ENCODE measurements at regions not wholly inside any gene's neighbourhood (a gene's known extent, or its start where the extent isn't known, plus 50 kb on each side); places are given as distances from the start of the nearest gene placed in this dataset.

- no peaks in the 10 kb centered on the region for H3K79me2 ChIP-seq (ENCODE audit: insufficient read depth, low read length)
- DNase-seq (ENCODE audit: low spot score) (no peak), FAIRE-seq (no peak), ATAC-seq (no peak; the same call in 2 of the 3 replicates)
- intact Hi-C loops (cut with micrococcal nuclease; ENCODE audit: unreplicated experiment) (no loop called here), in situ Hi-C loops (cut with HindIII; ENCODE audit: extremely low pct_ligation_motif_present, low pct_unique_long_range_greater_than_20kb) (no loop called here)
- no peak overlapping the region for H3K4me2 ChIP-seq (ENCODE audit: low read depth, low read length)
- ChIA-PET CTCF (ENCODE audit: low intra/inter-chr PET ratio, low total read pairs) (no interaction called here), POLR2A (no interaction called here)
- H3K9ac ChIP-seq (ENCODE audit: insufficient read depth, low read depth, low read length): no peak overlapping the region
- H3K4me1 ChIP-seq (ENCODE audit: insufficient read depth, low read length): peaks cover 16% of the 10 kb centered on the region
- 3% methylated on average over 3 of the region's 3 CpGs for WGBS (ENCODE audit: low lambda C conversion rate)
- H3K4me3 ChIP-seq (replicated peaks in 1 of 3; ENCODE audit: insufficient read depth in 1 of 3, low read depth in 2 of 3, low read length in 3 of 3): no peak overlapping the region
- no peaks in the 10 kb centered on the region for H3K9me3 ChIP-seq (ENCODE audit: low read length)
- no peak overlapping the region for H3K27ac ChIP-seq (ENCODE audit: extremely low read length, insufficient read depth, low read length)
- H3K36me3 ChIP-seq (replicated peaks in 1 of 2; ENCODE audit: control insufficient read depth in 1 of 2, insufficient read depth in 2 of 2, low read length in 2 of 2): no peaks in the 10 kb centered on the region
- H4K20me1 ChIP-seq (ENCODE audit: insufficient read depth, low read length): no peaks in the 10 kb centered on the region
- TF ChIP-seq ZNF841 (CRISPR knock-in tag; IDR thresholded peaks at IDR 0.05; ENCODE audit: borderline replicate concordance) (no peak), ZBTB14 (CRISPR knock-in tag; IDR thresholded peaks at IDR 0.05) (no peak), PHF21A (CRISPR knock-in tag; IDR thresholded peaks at IDR 0.05) (no peak), KDM5A (IDR thresholded peaks at IDR 0.05; ENCODE audit: borderline replicate concordance, low read length) (no peak), BORCS8-MEF2B (CRISPR knock-in tag; IDR thresholded peaks at IDR 0.05) (no peak), STAG1 (CRISPR knock-in tag; IDR thresholded peaks at IDR 0.05) (peak; percentile 3; the same call in 1 of the 2 replicates)
- no peak overlapping the region for H2AFZ ChIP-seq (ENCODE audit: low read length)
- H3K27me3 ChIP-seq (ENCODE audit: control insufficient read depth in 1 of 2, insufficient read depth in 2 of 2, low read length in 2 of 2): 0 out of 5 replicates have a peak, but pooled peaks cover 0 to 3% of the 10 kb centered on the region in 2 experiments
- BruUV-seq (replicated peaks): no TSS peak
Observed at GRCh38 chr2:39851651-39852110, 72.6 kb upstream of the THUMPD2 start.

GRCh38 chr2:39851251-39851650 lies 72.2 kb upstream of the THUMPD2 start:
- POLR2A ChIA-PET: no interaction called here
- H3K4me3 ChIP-seq (replicated peaks in 1 of 3; ENCODE audit: insufficient read depth in 1 of 3, low read depth in 2 of 3, low read length in 3 of 3): no peak overlapping the region
- H3K9ac ChIP-seq (ENCODE audit: insufficient read depth, low read depth, low read length): no peak overlapping the region
- H4K20me1 ChIP-seq (ENCODE audit: insufficient read depth, low read length): no peaks in the 10 kb centered on the region
- no peak for ATAC-seq
- no peaks in the 10 kb centered on the region for H3K9me3 ChIP-seq (ENCODE audit: low read length)
- no peak overlapping the region for H3K4me2 ChIP-seq (ENCODE audit: low read depth, low read length)
- no peak for FAIRE-seq
- CTCF ChIA-PET (ENCODE audit: low intra/inter-chr PET ratio, low total read pairs): no interaction called here
- no peak overlapping the region for H2AFZ ChIP-seq (ENCODE audit: low read length)
- BruUV-seq (replicated peaks): no TSS peak
- intact Hi-C loops (cut with micrococcal nuclease; ENCODE audit: unreplicated experiment): no loop called here
- H3K79me2 ChIP-seq (ENCODE audit: insufficient read depth, low read length): no peaks in the 10 kb centered on the region
- in situ Hi-C loops (cut with HindIII; ENCODE audit: extremely low pct_ligation_motif_present, low pct_unique_long_range_greater_than_20kb): no loop called here
- H3K4me1 ChIP-seq (ENCODE audit: insufficient read depth, low read length): peaks cover 16% of the 10 kb centered on the region
- no peak for DNase-seq (ENCODE audit: low spot score)
- 58% methylated on average over 8 of the region's 8 CpGs for WGBS (ENCODE audit: low lambda C conversion rate)
- H3K36me3 ChIP-seq (replicated peaks in 1 of 2; ENCODE audit: control insufficient read depth in 1 of 2, insufficient read depth in 2 of 2, low read length in 2 of 2): no peaks in the 10 kb centered on the region
- H3K27ac ChIP-seq (ENCODE audit: extremely low read length, insufficient read depth, low read length): no peak overlapping the region
- no peak for TF ChIP-seq FLYWCH1 (CRISPR knock-in tag; IDR thresholded peaks at IDR 0.05)
- no peak for TF ChIP-seq ZNF557 (CRISPR knock-in tag; IDR thresholded peaks at IDR 0.05)
- no peak for TF ChIP-seq DBP (CRISPR knock-in tag; IDR thresholded peaks at IDR 0.05; ENCODE audit: not compliant biosample characterization)
- TF ChIP-seq ZNF576 (CRISPR knock-in tag; IDR thresholded peaks at IDR 0.05): no peak
- TF ChIP-seq MEIS2 (CRISPR knock-in tag; IDR thresholded peaks at IDR 0.05): no peak
- no peak for TF ChIP-seq ARNT2 (CRISPR knock-in tag; IDR thresholded peaks at IDR 0.05; ENCODE audit: low read depth)
- no peak for TF ChIP-seq HOMEZ (CRISPR knock-in tag; IDR thresholded peaks at IDR 0.05; ENCODE audit: low read depth)
- TF ChIP-seq SMAD3 (CRISPR knock-in tag; IDR thresholded peaks at IDR 0.05): no peak
- no peak for TF ChIP-seq ZSCAN21 (CRISPR knock-in tag; IDR thresholded peaks at IDR 0.05; ENCODE audit: borderline replicate concordance)
- no peak for TF ChIP-seq CBX1 (IDR thresholded peaks at IDR 0.05; ENCODE audit: low read depth)
- H3K27me3 ChIP-seq (ENCODE audit: control insufficient read depth in 1 of 2, insufficient read depth in 2 of 2, low read length in 2 of 2): 0 out of 5 replicates have a peak, but pooled peaks cover 0 to 3% of the 10 kb centered on the region in 2 experiments

Data from HepG2 (cell line).